Amniotic epithelial cell (primary cell): ENCODE measurements at regions not wholly inside any gene's neighbourhood (a gene's known extent, or its start where the extent isn't known, plus 50 kb on each side); places are given as distances from the start of the nearest gene placed in this dataset.

Experiments used
- DNase-seq: peaks from one replicate; pipeline ENCODE4 v3.0.0-alpha.2; 2010; ENCODE audit warnings: low read depth

DNA sequence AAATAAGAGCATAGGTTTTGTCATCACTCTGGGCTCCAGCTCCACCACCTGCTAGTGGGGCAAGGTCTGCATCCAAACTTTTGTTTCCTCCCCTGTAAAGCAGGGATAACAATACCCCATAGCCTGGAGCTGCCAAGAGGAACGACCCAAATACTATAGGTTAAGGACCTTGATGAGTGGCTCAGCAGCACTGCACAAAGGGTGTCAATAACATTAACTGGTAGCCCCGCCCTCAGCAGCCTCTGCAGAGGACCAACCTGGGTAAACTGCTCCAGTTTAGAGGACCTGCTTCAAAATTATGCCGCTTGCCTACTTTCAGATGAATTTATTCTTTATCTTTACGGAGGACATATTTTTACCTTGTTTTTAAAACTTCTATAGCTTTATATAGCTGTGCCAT, 65.8 kb upstream of the RIOK3 start:
- DNase-seq: no peak

DNA sequence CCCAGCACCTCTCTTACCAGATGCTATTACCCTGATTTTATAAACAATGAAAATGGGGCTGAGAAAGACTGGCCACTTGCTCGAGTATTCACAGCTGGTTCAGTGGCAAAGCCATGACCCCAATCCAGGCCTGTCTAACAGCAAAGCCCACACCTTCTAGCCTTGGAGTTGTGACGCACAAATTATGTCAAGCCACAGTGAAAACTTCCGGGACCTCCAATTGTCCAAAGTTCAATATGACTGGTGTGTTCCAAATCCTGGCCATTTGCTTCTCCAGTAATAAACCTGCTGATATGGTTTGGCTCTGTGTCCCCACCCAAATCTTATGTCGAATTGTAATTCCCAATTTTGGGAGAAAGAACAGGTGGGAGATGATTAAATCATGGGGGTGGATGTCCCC, 64.7 kb upstream of the RIOK3 start:
- DNase-seq: no peak

DNA sequence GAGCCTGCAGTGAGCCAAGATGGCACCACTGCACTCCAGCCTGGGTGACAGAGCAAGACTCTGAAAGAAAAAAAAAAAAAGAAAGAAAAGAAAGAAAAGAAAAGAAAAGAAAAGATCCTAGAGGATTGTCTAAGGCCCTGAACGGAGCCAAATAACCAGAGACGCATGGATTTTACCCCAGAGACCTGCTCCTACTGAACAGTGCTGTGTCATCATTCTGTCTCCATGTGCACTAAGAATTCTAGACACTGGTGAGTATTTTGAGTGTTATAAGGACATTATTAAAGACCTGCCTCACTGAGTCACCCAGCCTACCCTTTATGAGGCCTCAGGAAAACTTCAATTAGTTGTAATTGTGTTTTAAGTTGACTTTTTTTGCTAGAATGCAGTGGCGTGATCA, 61.9 kb upstream of the RIOK3 start:
- no peak for DNase-seq

DNA sequence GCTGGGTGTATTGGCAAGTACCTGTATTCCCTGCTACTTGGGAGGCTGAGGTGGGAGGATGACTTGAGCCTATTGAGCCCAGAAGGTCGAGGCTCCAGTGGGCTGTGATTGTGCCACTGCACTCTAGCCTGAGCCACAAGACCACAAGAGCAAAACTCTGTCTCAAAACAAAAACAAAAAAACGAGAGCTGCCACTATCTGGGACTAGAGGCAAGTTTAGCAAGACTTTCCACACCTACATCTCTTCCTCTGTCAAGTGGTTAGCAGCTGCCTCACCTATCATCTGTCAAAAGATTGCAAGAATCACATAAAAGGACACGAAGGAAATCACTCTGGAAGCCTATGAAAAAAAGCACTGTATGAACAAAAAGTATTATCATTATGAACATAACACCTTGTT, 55.2 kb upstream of the RIOK3 start:
- DNase-seq: peak; percentile 33

DNA sequence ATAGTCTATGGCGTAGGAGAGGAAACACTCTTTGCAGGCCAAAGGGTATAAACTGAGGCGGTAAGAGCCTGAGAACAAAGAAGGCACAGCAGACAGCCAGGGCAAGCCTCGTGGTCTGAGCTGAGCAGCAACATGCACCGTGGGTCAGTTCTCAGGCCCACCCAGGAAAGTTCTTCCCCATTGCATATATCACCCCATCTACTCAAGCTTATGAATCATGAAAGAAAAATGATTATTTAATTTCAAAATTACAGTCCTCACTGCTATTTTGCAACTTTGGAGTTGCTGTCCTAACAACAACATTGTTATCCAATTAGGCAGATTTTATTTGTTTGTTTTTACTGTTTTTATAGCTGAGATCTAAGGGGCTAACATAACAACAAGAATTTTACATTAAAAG, 54.7 kb upstream of the RIOK3 start:
- peak; percentile 83 for DNase-seq

DNA sequence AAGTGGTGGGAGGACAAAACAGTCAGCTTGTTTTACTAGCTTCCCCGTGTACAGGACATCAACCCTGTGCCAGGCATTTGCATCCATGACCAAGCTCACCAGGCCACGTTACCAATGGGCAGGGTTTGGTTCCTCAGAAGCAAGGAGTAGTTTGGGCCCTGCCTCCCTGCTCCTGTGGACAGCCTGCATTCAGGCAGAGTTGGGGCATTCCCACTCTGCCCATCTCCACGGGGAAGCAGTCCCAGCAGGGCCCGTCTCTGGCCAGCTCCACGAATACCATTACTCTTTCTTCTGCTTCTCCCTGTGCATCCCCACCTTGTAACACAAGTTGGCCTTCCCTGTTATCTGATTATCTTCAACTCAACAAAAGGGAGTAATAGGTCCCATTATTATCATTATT, 54.0 kb upstream of the RIOK3 start:
- no peak for DNase-seq

DNA sequence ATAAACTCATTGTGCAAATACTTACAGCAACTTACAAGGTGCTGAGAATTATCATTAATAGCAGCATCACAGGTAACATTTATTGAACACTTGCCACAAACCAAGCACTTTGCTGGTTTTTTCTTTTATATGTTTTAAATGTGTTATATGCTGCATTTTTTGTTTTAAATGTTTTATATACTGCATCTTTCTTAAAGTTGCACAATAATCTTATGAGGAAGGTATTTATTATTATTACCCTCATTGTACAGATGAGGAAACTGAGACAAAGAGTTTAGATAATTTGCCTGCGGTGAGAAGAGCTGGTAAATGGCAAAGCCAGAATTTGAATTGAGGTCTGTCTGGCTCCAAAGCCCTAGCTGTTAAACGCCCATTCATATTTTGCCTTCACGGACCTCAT, 52.2 kb upstream of the RIOK3 start:
- no peak for DNase-seq

GRCh38 chr18:23401400-23402347, 51.4 kb upstream of the RIOK3 start:
- DNase-seq: peak; percentile 77
